ENCODE measurements at regions not wholly inside any gene's neighbourhood (a gene's known extent, or its start where the extent isn't known, plus 50 kb on each side); places are given as distances from the start of the nearest gene placed in this dataset.

DNA sequence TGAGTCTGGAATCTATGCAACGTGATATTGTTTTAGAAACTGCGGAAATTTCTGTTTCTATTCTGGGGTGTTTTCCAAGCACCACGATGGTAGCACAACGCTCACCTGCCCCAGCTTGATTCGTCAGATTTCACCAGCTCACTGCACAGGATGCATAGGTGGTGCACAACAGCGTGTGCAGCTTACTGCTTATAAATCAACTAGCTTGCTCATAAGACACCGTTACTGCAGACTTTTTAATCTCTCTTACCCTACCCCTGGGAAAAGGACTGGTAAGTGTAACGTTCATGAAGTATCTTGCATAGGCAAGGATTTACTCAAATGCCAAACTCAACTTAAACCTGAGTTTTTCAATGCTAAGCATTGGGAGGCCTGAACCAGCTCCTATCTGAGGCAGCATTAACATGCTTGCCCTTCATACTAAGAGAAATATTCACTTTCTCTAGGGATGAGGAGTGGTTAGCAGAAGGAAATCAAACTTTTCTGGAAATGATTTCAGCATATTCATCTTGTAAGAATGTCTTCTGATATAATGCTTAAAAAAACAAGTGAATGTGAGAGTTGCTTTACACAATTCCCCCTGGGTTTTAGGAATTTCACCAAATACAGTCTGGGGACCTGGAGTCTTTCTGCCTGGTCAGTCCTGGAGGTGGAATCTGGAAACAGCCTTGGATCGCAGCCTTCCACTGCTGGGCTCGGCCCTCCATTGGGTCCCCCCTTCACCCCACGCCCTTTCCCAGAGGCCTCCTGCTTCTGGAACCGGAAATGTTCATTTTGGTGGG is 100.6 kb downstream of the DACT2 start:
- TF ChIP-seq, protein P1, sequence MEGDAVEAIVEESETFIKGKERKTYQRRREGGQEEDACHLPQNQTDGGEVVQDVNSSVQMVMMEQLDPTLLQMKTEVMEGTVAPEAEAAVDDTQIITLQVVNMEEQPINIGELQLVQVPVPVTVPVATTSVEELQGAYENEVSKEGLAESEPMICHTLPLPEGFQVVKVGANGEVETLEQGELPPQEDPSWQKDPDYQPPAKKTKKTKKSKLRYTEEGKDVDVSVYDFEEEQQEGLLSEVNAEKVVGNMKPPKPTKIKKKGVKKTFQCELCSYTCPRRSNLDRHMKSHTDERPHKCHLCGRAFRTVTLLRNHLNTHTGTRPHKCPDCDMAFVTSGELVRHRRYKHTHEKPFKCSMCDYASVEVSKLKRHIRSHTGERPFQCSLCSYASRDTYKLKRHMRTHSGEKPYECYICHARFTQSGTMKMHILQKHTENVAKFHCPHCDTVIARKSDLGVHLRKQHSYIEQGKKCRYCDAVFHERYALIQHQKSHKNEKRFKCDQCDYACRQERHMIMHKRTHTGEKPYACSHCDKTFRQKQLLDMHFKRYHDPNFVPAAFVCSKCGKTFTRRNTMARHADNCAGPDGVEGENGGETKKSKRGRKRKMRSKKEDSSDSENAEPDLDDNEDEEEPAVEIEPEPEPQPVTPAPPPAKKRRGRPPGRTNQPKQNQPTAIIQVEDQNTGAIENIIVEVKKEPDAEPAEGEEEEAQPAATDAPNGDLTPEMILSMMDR (IDR thresholded peaks at IDR 0.05): no peak
- TF ChIP-seq POLR2A (IDR thresholded peaks at IDR 0.05): no peak
